HL-60 (cell line): ENCODE measurements at regions not wholly inside any gene's neighbourhood (a gene's known extent, or its start where the extent isn't known, plus 50 kb on each side); places are given as distances from the start of the nearest gene placed in this dataset.

Experiments
- DNase-seq, 2 experiments: peaks; one replicate each; pipeline ENCODE4 v3.0.0-alpha.2; 2010 to 2020; ENCODE audit warnings: low read depth in 1 of 2, low spot score in 1 of 2
- H3K27ac ChIP-seq: fragments of 250-450 bp; sonication (Bioruptor Pico); replicated peaks from 2 replicates; pipeline ENCODE4 v1.5.1; 2020; ENCODE audit warnings: mild to moderate bottlenecking, moderate library complexity
- H3K27me3 ChIP-seq: fragments of 250-450 bp; sonication (Bioruptor Pico); 2 replicates; pipeline ENCODE4 v1.5.1; 2021; ENCODE audit warnings: mild to moderate bottlenecking, moderate library complexity; ENCODE audit not compliant: insufficient read depth, poor library complexity, severe bottlenecking
- H3K4me3 ChIP-seq: replicated peaks from 2 replicates; pipeline ENCODE4 v1.5.1; 2011; ENCODE audit warnings: mild to moderate bottlenecking, control low read depth, low read length; ENCODE audit not compliant: insufficient read depth
- CTCF ChIP-seq: IDR thresholded peaks from one replicate; pipeline ENCODE4 v1.5.1; 2011; ENCODE audit warnings: low read length, control low read depth, inconsistent platforms; ENCODE audit not compliant: insufficient read depth
- GABPA ChIP-seq: IDR thresholded peaks from 2 replicates; pipeline ENCODE4 v1.6.1; 2012; ENCODE audit warnings: low read depth
- POLR2AphosphoS5 ChIP-seq: IDR thresholded peaks from 2 replicates; pipeline ENCODE4 v1.6.1; 2012; ENCODE audit warnings: low read depth
- REST ChIP-seq: IDR thresholded peaks from 2 replicates; pipeline ENCODE4 v1.6.1; 2012; ENCODE audit warnings: low read depth; ENCODE audit not compliant: insufficient replicate concordance
- SPI1 ChIP-seq: IDR thresholded peaks from 2 replicates; pipeline ENCODE4 v1.6.1; 2012; ENCODE audit warnings: low read depth, mild to moderate bottlenecking, borderline replicate concordance

GRCh38 chr5:136710834-136711233 lies 345.5 kb upstream of the TRPC7 start:
- no peak for DNase-seq
- Histone ChIP-seq H3K27ac (no peak overlapping the region), H3K27me3 (no peaks in the 10 kb centered on the region), H3K4me3 (no peak overlapping the region)
- TF ChIP-seq SPI1 (no peak), REST (no peak), GABPA (no peak), CTCF (no peak), POLR2AphosphoS5 (no peak)

GRCh38 chr5:136703706-136704105 lies 338.4 kb upstream of the TRPC7 start:
- no peaks in the 10 kb centered on the region for H3K27me3 ChIP-seq
- DNase-seq = no peak
- H3K4me3 ChIP-seq = no peak overlapping the region
- TF ChIP-seq GABPA = no peak
- no peak for TF ChIP-seq CTCF
- TF ChIP-seq POLR2AphosphoS5 = no peak
- no peak for TF ChIP-seq SPI1
- no peak for TF ChIP-seq REST
- no peak overlapping the region for H3K27ac ChIP-seq

- H3K4me3 ChIP-seq = no peak overlapping the region
- H3K27me3 ChIP-seq = no peaks in the 10 kb centered on the region
- no peak overlapping the region for H3K27ac ChIP-seq
- no peak for TF ChIP-seq CTCF
- no peak for TF ChIP-seq SPI1
- TF ChIP-seq REST = no peak
- no peak for TF ChIP-seq GABPA
- TF ChIP-seq POLR2AphosphoS5 = no peak
- DNase-seq = no peak
Observed at GRCh38 chr5:136703036-136703435, 337.7 kb upstream of the TRPC7 start.
